ENCODE measurements at regions not wholly inside any gene's neighbourhood (a gene's known extent, or its start where the extent isn't known, plus 50 kb on each side); places are given as distances from the start of the nearest gene placed in this dataset.

DNA sequence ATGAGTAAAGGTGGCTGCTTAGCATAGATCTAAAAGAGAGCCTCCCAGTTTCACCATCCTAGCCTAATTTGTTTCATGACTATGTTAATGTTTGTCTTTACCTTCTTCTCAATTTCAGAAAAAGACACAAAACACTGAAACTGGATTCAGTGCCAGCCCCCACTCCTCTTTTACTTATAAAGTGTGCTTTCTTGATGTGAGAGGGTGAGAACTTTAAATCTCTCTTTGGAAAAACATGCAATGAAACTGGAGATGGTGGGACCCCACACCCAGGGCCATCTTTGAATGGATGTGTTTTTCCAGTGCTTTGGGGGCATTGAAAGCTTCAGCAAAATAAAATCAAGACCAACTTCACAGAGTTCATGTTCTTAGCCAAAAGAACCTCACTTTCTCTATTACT is 185.9 kb downstream of the CYRIA start:
- Histone ChIP-seq H3K4me2 (ENCODE audit: low read length) (no peak overlapping the region), H3K4me3 (ENCODE audit: low read depth, low read length, poor library complexity, severe bottlenecking) (no peak overlapping the region), H3K9me3 (ENCODE audit: low read length) (no peaks in the 10 kb centered on the region), H3K9me2 (ENCODE audit: low read depth, low read length) (no peaks in the 10 kb centered on the region), H3F3A (ENCODE audit: insufficient read depth, low read length) (no peaks in the 10 kb centered on the region), H3K4me1 (ENCODE audit: insufficient read depth, low read length, severe bottlenecking) (no peaks in the 10 kb centered on the region), H2AFZ (ENCODE audit: low read length) (no peak overlapping the region), H3K9ac (ENCODE audit: low read length) (no peak overlapping the region), H3K27ac (ENCODE audit: low read depth, low read length, poor library complexity, severe bottlenecking) (no peak overlapping the region), H4K20me1 (ENCODE audit: insufficient read depth, low read length) (no peaks in the 10 kb centered on the region), H3K79me2 (ENCODE audit: insufficient read depth, low read length) (no peaks in the 10 kb centered on the region), H3K27me3 (ENCODE audit: insufficient read depth, low read length) (no peaks in the 10 kb centered on the region), H3K36me3 (ENCODE audit: insufficient read depth, low read length) (no peaks in the 10 kb centered on the region)
- TF ChIP-seq EZH2 (IDR thresholded peaks at IDR 0.05; ENCODE audit: borderline replicate concordance, low read length), result no peak

DNA sequence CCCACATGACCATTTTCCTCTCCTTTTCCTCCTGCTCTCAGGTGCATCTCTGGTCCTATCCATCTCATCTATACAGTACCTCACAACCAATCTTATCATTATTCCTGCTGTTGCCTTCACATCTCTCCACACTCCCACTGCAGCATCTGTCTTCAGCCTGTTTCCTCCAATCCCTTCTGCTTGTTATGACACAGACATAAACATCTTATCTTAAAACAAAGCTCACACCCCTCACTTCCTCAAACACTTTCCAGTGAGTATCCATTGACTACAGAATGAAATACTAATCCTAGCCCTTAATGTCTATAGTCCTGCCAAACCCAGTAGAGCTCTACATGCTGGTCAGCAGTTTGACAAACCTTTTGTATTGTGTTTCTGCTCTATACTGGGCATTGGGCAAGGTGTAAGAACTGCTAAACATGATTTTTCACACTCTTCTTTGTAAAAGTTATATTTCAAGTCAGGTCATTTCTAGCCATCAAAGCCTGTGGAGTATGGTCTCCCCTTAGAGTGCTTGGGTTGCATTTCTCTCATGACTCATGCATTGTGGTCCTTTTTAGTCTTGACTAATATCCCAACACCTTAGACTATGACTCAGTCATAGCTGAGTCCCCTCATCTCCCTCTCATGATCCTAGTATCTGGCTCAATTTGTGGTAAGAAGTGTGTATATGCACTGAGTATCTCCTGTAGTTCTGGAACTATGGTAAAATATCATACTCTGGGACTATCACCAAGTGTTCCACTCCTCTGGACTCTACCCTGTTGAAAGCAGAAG is 187.0 kb downstream of the CYRIA start:
- H4K20me1 ChIP-seq (ENCODE audit: insufficient read depth, low read length), result no peaks in the 10 kb centered on the region
- no peak overlapping the region for H3K27ac ChIP-seq (ENCODE audit: low read depth, low read length, poor library complexity, severe bottlenecking)
- no peaks in the 10 kb centered on the region for H3K36me3 ChIP-seq (ENCODE audit: insufficient read depth, low read length)
- TF ChIP-seq, protein P1, sequence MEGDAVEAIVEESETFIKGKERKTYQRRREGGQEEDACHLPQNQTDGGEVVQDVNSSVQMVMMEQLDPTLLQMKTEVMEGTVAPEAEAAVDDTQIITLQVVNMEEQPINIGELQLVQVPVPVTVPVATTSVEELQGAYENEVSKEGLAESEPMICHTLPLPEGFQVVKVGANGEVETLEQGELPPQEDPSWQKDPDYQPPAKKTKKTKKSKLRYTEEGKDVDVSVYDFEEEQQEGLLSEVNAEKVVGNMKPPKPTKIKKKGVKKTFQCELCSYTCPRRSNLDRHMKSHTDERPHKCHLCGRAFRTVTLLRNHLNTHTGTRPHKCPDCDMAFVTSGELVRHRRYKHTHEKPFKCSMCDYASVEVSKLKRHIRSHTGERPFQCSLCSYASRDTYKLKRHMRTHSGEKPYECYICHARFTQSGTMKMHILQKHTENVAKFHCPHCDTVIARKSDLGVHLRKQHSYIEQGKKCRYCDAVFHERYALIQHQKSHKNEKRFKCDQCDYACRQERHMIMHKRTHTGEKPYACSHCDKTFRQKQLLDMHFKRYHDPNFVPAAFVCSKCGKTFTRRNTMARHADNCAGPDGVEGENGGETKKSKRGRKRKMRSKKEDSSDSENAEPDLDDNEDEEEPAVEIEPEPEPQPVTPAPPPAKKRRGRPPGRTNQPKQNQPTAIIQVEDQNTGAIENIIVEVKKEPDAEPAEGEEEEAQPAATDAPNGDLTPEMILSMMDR (IDR thresholded peaks at IDR 0.05; ENCODE audit: low read length), result no peak
- no peak for TF ChIP-seq EZH2 (IDR thresholded peaks at IDR 0.05; ENCODE audit: borderline replicate concordance, low read length)
- no peaks in the 10 kb centered on the region for H3K9me3 ChIP-seq (ENCODE audit: low read length)
- H3K9me2 ChIP-seq (ENCODE audit: low read depth, low read length), result no peaks in the 10 kb centered on the region
- H3K4me1 ChIP-seq (ENCODE audit: insufficient read depth, low read length, severe bottlenecking), result no peaks in the 10 kb centered on the region
- no peak overlapping the region for H3K4me2 ChIP-seq (ENCODE audit: low read length)
- no peaks in the 10 kb centered on the region for H3K27me3 ChIP-seq (ENCODE audit: insufficient read depth, low read length)
- no peaks in the 10 kb centered on the region for H3F3A ChIP-seq (ENCODE audit: insufficient read depth, low read length)
- no peak overlapping the region for H3K9ac ChIP-seq (ENCODE audit: low read length)
- no peak overlapping the region for H2AFZ ChIP-seq (ENCODE audit: low read length)
- H3K79me2 ChIP-seq (ENCODE audit: insufficient read depth, low read length), result no peaks in the 10 kb centered on the region
- no peak overlapping the region for H3K4me3 ChIP-seq (ENCODE audit: low read depth, low read length, poor library complexity, severe bottlenecking)

DNA sequence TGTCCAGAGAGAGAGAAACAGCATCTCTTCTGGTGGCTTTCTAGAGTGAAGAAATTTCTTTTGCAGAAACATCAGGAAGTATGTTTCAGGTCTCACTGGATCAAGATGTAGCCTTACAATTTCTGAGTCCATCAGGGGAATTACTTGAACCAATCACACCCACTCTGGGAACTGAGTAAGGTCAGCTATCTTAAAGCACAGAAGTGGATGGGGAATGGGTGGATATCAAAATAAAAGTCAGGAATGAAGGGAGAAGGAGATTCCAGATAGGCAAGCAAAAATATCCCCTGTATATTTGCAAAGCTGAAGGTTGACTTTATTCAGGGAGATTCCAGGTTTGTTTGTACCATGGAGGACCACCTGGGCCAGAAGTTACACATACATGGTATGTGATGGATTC is 188.0 kb downstream of the CYRIA start:
- Histone ChIP-seq H3K79me2 (ENCODE audit: insufficient read depth, low read length) (no peaks in the 10 kb centered on the region), H3K9me2 (ENCODE audit: low read depth, low read length) (no peaks in the 10 kb centered on the region), H3K4me3 (ENCODE audit: low read depth, low read length, poor library complexity, severe bottlenecking) (no peak overlapping the region), H3F3A (ENCODE audit: insufficient read depth, low read length) (no peaks in the 10 kb centered on the region), H3K36me3 (ENCODE audit: insufficient read depth, low read length) (no peaks in the 10 kb centered on the region), H3K9ac (ENCODE audit: low read length) (no peak overlapping the region), H3K4me2 (ENCODE audit: low read length) (no peak overlapping the region), H3K4me1 (ENCODE audit: insufficient read depth, low read length, severe bottlenecking) (no peaks in the 10 kb centered on the region), H2AFZ (ENCODE audit: low read length) (no peak overlapping the region), H4K20me1 (ENCODE audit: insufficient read depth, low read length) (no peaks in the 10 kb centered on the region), H3K27me3 (ENCODE audit: insufficient read depth, low read length) (no peaks in the 10 kb centered on the region), H3K27ac (ENCODE audit: low read depth, low read length, poor library complexity, severe bottlenecking) (no peak overlapping the region), H3K9me3 (ENCODE audit: low read length) (no peaks in the 10 kb centered on the region)
- TF ChIP-seq EZH2 (IDR thresholded peaks at IDR 0.05; ENCODE audit: borderline replicate concordance, low read length), result no peak
- TF ChIP-seq, protein P1 (IDR thresholded peaks at IDR 0.05; ENCODE audit: low read length), result no peak

DNA sequence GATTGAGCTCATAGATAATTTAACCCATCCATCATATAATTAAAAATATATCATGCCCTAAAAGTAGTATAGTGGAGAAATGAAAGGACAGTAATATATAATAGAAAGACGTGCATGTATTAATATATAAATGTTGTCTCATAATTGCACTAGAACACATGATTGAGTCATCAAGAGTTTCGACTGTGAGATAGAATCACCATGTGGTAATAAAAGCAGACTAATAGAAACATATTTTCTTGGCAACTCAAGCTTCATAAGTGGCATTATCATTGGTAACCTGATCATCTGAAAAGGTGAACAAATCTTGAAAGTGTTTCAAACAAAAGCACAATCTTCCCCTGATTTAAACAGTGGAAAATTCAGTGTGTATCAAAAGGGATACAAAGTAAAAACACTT is 188.8 kb downstream of the CYRIA start:
- Histone ChIP-seq H3K4me2 (ENCODE audit: low read length) (no peak overlapping the region), H3K9ac (ENCODE audit: low read length) (no peak overlapping the region), H4K20me1 (ENCODE audit: insufficient read depth, low read length) (no peaks in the 10 kb centered on the region), H3K9me3 (ENCODE audit: low read length) (no peaks in the 10 kb centered on the region), H3K79me2 (ENCODE audit: insufficient read depth, low read length) (no peaks in the 10 kb centered on the region), H3K27ac (ENCODE audit: low read depth, low read length, poor library complexity, severe bottlenecking) (no peak overlapping the region), H3K36me3 (ENCODE audit: insufficient read depth, low read length) (no peaks in the 10 kb centered on the region), H3F3A (ENCODE audit: insufficient read depth, low read length) (no peaks in the 10 kb centered on the region), H3K4me3 (ENCODE audit: low read depth, low read length, poor library complexity, severe bottlenecking) (no peak overlapping the region), H3K4me1 (ENCODE audit: insufficient read depth, low read length, severe bottlenecking) (no peaks in the 10 kb centered on the region), H3K27me3 (ENCODE audit: insufficient read depth, low read length) (no peaks in the 10 kb centered on the region), H2AFZ (ENCODE audit: low read length) (no peak overlapping the region), H3K9me2 (ENCODE audit: low read depth, low read length) (no peaks in the 10 kb centered on the region)
- TF ChIP-seq EZH2 (IDR thresholded peaks at IDR 0.05; ENCODE audit: borderline replicate concordance, low read length), result no peak
- TF ChIP-seq, protein P1 (IDR thresholded peaks at IDR 0.05; ENCODE audit: low read length), result no peak
